ENCODE measurements at regions not wholly inside any gene's neighbourhood (a gene's known extent, or its start where the extent isn't known, plus 50 kb on each side); places are given as distances from the start of the nearest gene placed in this dataset.

DNA sequence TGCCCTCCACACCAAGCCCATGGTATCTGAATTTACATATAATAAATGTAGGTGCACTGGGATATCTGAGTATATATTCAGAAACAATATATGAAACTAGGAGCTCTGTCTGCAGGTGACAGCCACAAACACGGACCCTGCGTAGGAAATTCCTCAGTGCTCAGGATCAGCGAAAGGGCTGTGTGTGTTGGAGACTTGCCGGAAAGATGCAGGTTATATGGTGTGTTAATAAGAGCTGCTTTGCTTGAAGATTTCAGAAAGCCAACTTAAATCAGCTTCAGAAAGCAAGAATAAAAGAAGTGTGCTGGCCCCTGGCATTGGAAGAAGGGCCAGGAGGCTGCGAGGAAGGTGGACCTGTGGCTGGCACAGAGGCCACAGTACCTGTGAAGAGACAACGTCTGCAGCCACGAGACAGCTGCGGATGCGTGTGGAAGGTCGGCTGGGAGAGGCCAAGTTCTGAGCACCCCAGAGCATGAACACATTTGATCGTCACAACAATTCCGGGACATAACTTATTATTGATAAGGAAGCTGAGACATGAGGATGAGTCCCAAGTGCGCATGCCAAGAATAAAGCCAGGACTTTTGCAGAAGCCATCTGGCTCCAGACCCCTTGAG is 183.2 kb downstream of the DLL1 start:
- no peaks in the 10 kb centered on the region for H3K4me1 ChIP-seq
- H3K9me3 ChIP-seq = no peaks in the 10 kb centered on the region
- no peak overlapping the region for H3K4me3 ChIP-seq
- H3K36me3 ChIP-seq = no peaks in the 10 kb centered on the region
- no peak overlapping the region for H3K27ac ChIP-seq (replicated peaks in 1 of 4)
- H3K27me3 ChIP-seq = peaks cover 0 to 9% (median 0%) of the 10 kb centered on the region in 4 donors
- TF ChIP-seq EP300 (IDR thresholded peaks at IDR 0.05) = no peak
- TF ChIP-seq, protein P1, sequence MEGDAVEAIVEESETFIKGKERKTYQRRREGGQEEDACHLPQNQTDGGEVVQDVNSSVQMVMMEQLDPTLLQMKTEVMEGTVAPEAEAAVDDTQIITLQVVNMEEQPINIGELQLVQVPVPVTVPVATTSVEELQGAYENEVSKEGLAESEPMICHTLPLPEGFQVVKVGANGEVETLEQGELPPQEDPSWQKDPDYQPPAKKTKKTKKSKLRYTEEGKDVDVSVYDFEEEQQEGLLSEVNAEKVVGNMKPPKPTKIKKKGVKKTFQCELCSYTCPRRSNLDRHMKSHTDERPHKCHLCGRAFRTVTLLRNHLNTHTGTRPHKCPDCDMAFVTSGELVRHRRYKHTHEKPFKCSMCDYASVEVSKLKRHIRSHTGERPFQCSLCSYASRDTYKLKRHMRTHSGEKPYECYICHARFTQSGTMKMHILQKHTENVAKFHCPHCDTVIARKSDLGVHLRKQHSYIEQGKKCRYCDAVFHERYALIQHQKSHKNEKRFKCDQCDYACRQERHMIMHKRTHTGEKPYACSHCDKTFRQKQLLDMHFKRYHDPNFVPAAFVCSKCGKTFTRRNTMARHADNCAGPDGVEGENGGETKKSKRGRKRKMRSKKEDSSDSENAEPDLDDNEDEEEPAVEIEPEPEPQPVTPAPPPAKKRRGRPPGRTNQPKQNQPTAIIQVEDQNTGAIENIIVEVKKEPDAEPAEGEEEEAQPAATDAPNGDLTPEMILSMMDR (IDR thresholded peaks at IDR 0.05) = no peak
- no peak for TF ChIP-seq POLR2AphosphoS5 (IDR thresholded peaks at IDR 0.05)
- no peak for TF ChIP-seq POLR2A (IDR thresholded peaks at IDR 0.05; ENCODE audit: low read depth)
- intact Hi-C loops (cut with DNase I) = no loop called here
- 96% methylated on average over 13 of the region's 13 CpGs for WGBS
- no peak for DNase-seq (ENCODE audit: extremely low spot score)

DNA sequence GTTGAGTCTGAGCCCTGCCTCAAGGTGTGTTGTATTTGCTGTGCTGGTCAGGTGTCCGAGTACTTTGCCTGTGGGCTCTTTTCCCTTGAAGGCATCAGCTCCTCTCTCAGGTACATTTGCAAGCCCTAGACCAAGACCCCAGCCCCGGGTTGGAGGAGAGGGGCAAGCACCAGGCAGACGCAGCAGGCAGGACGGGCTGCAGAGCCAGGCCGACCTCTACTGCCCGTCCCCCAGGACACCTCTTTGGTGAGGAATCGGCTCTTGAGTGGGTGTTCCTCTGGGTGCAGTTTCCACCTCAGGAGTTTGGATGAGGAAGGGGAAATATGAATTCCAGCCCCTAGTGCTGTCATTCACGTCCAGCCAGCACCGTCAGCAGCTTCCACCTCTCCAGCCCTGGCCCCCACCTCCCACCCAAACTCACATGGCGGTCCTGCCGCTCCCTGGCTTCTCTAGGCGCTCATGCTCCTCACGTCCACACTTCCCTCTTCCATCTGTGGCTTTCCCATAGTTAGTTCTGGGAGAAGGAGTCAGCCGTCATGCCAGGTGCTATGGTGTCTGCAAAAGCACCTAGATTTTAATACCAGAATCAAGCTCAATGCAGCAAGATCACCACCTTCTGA is 183.9 kb downstream of the DLL1 start:
- Histone ChIP-seq H3K27me3 (peaks cover 0 to 9% (median 0%) of the 10 kb centered on the region in 4 donors), H3K9me3 (no peaks in the 10 kb centered on the region), H3K4me3 (no peak overlapping the region), H3K36me3 (no peaks in the 10 kb centered on the region), H3K27ac (replicated peaks in 1 of 4) (no peak overlapping the region), H3K4me1 (no peaks in the 10 kb centered on the region)
- WGBS = 81% methylated on average over 14 of the region's 14 CpGs
- TF ChIP-seq POLR2AphosphoS5 (IDR thresholded peaks at IDR 0.05) (no peak), EP300 (IDR thresholded peaks at IDR 0.05) (no peak), POLR2A (IDR thresholded peaks at IDR 0.05; ENCODE audit: low read depth) (no peak)
- TF ChIP-seq, protein P1 (IDR thresholded peaks at IDR 0.05) = no peak
- DNase-seq (ENCODE audit: extremely low spot score) = no peak
- intact Hi-C loops (cut with DNase I) = no loop called here

DNA sequence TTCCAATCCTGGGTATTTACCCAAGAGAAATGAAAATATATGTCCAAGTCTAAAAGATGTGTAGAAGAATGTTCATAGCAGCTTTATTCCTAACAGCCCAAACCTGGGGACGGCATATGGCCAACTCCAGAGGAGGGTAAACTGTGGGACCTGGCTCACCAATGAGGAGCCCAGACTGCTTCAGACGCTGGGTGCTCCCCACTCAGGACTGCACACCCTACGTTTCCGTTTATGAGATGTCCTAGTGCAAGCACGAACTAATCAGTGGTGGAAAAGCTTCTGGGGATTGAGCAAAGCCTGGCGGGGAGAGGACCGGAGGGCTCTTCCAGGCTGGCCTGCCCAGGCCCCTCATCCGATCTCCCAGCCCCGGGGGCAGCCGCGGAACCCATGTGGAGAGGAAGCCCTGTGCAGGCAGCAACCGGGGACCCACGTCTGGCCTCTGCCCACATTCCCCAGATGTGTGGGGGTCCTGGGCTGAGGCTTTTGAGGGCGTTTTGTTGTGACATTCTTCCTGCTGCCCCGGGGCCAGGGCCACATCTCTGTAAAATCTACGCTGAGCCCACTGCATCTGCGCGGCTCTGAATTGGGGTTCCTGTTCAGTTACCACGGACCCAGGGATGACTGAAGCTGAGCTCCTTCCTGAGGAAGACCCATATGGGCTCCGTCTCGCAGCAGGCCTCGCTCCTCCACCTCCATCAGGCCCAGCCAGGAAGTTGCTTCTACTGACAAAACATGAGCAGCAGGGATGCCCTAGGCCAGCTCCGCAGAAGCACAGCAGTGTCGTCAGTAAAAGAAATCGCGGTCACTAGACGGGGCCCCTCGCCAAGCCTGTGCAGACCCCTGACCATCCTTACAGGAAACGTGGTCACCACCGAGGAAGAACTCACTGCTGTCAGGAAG is 188.0 kb downstream of the DLL1 start:
- DNase-seq (ENCODE audit: extremely low spot score) = no peak
- Histone ChIP-seq H3K27ac (replicated peaks in 1 of 4) (no peak overlapping the region), H3K36me3 (no peaks in the 10 kb centered on the region), H3K4me3 (no peak overlapping the region), H3K9me3 (no peaks in the 10 kb centered on the region), H3K27me3 (no peaks in the 10 kb centered on the region), H3K4me1 (no peaks in the 10 kb centered on the region)
- no peak for TF ChIP-seq POLR2A (IDR thresholded peaks at IDR 0.05; ENCODE audit: low read depth)
- TF ChIP-seq POLR2AphosphoS5 (IDR thresholded peaks at IDR 0.05) = no peak
- TF ChIP-seq EP300 (IDR thresholded peaks at IDR 0.05) = no peak
- TF ChIP-seq, protein P1 (IDR thresholded peaks at IDR 0.05) = no peak
- 92% methylated on average over 16 of the region's 30 CpGs for WGBS
- intact Hi-C loops (cut with DNase I) = no loop called here

DNA sequence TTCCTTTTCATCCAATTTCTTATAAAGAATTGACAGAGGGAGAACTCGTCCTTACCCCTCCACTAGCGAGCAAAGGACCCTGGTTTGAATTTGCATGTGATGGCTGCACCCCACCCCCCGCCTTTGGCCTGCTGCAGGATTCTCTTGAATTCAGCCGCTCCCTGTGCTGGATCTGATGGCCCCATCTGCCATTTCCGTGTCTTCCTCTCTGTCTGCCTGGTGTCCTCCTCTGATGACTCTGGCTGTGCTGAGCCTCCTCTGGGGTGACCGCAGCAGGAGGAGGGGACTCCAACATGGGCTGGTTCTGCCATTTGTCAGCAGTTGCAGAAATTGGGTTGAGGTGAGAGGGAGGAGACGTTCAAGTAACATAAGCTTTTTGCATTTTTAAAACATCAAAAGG is 188.8 kb downstream of the DLL1 start:
- no peak for TF ChIP-seq POLR2A (IDR thresholded peaks at IDR 0.05; ENCODE audit: low read depth)
- TF ChIP-seq EP300 (IDR thresholded peaks at IDR 0.05) = no peak
- no peak for TF ChIP-seq POLR2AphosphoS5 (IDR thresholded peaks at IDR 0.05)
- TF ChIP-seq, protein P1 (IDR thresholded peaks at IDR 0.05) = no peak
- Histone ChIP-seq H3K9me3 (no peaks in the 10 kb centered on the region), H3K27me3 (no peaks in the 10 kb centered on the region), H3K4me3 (no peak overlapping the region), H3K27ac (replicated peaks in 1 of 4) (no peak overlapping the region), H3K4me1 (peaks cover under 1 to 6% (median 3%) of the 10 kb centered on the region in 4 donors), H3K36me3 (no peaks in the 10 kb centered on the region)
- 91% methylated on average over 6 of the region's 7 CpGs for WGBS
- DNase-seq (ENCODE audit: extremely low spot score) = no peak
- intact Hi-C loops (cut with DNase I) = no loop called here

All from esophagus muscularis mucosa (tissue), 4 donors.